ENCODE measurements at regions not wholly inside any gene's neighbourhood (a gene's known extent, or its start where the extent isn't known, plus 50 kb on each side); places are given as distances from the start of the nearest gene placed in this dataset.

GRCh38 chr18:1425679-1426078, 521.0 kb downstream of the ADCYAP1 start:
- TF ChIP-seq ZNF274 (IDR thresholded peaks at IDR 0.05; ENCODE audit: low read depth, low read length) (no peak), YY1 (IDR thresholded peaks at IDR 0.05; ENCODE audit: insufficient read depth, insufficient read length) (no peak)

Data from NT2/D1 (cell line).